ENCODE measurements at regions not wholly inside any gene's neighbourhood (a gene's known extent, or its start where the extent isn't known, plus 50 kb on each side); places are given as distances from the start of the nearest gene placed in this dataset.
A peak's percentile ranks its signal among the peaks of the same experiment; 100 is the strongest.
"Not testable (repeated sequence)": the region's sequence is repeated elsewhere in the genome, so short reads cannot be mapped to it uniquely, and the experiment has no call there.

GRCh38 chr3:40695848-40696247, 171.1 kb downstream of the ZNF621 start:
- Histone ChIP-seq H2AFZ (ENCODE audit: low read length) (no peak overlapping the region), H3K27me3 (ENCODE audit: insufficient read depth, low read length) (no peaks in the 10 kb centered on the region), H4K20me1 (ENCODE audit: control insufficient read depth, insufficient read depth, insufficient read length) (no peaks in the 10 kb centered on the region), H4K8ac (replicated peaks; ENCODE audit: insufficient read length, low read depth, low read length) (no peak overlapping the region), H3K79me2 (ENCODE audit: insufficient read depth, low read length) (no peaks in the 10 kb centered on the region), H2BK15ac (ENCODE audit: low read depth, low read length) (no peak overlapping the region), H3K56ac (ENCODE audit: insufficient read length, low read depth, low read length) (no peak overlapping the region), H2BK12ac (ENCODE audit: insufficient read length, low read depth, low read length) (no peak overlapping the region), H3K79me1 (ENCODE audit: insufficient read depth, low read depth, low read length, poor library complexity, severe bottlenecking) (no peaks in the 10 kb centered on the region), H3K9me3 (ENCODE audit: control insufficient read depth, low read depth, low read length) (no peaks in the 10 kb centered on the region), H2BK5ac (ENCODE audit: insufficient read length, low read length) (no peak overlapping the region), H4K5ac (ENCODE audit: insufficient read length, low read depth, low read length) (no peak overlapping the region), H3K23ac (ENCODE audit: insufficient read length, low read depth, low read length) (no peak overlapping the region), H3K4me2 (ENCODE audit: insufficient read depth, insufficient read length, low read length) (no peak overlapping the region), H3K18ac (ENCODE audit: insufficient read length, low read depth, low read length) (no peak overlapping the region), H2AK5ac (ENCODE audit: insufficient read length, low read length) (no peak overlapping the region), H3K23me2 (ENCODE audit: insufficient read length, low read depth, low read length, poor library complexity, severe bottlenecking) (no peaks in the 10 kb centered on the region), H3K4me1 (ENCODE audit: insufficient read depth, low read length) (no peaks in the 10 kb centered on the region), H3K9ac (ENCODE audit: extremely low read depth, insufficient read length, low read length) (no peak overlapping the region), H2BK120ac (ENCODE audit: low read depth, low read length, poor library complexity, severe bottlenecking) (no peak overlapping the region), H4K91ac (ENCODE audit: insufficient read length, low read depth, low read length) (no peak overlapping the region), H3K27ac (ENCODE audit: insufficient read length, low read depth, low read length) (no peak overlapping the region), H2BK20ac (ENCODE audit: low read depth, low read length, poor library complexity, severe bottlenecking) (no peak overlapping the region), H3T11ph (ENCODE audit: low read length) (no peak overlapping the region), H3K14ac (ENCODE audit: insufficient read depth, low read length) (no peak overlapping the region), H3K4ac (ENCODE audit: low read depth, low read length) (no peak overlapping the region)
- Mint-ChIP-seq H3K9me3 (peaks cover 8% of the 10 kb centered on the region in 2 experiments; a peak in 4 of 5 replicates), H3K36me3 (ENCODE audit: insufficient read depth in 1 of 3, low read depth in 3 of 3) (peaks cover 5 to 10% (median 6%) of the 10 kb centered on the region in 3 experiments; a peak in 6 of 7 replicates), H3K4me1 (no peaks in the 10 kb centered on the region), H3K27ac (0 out of 7 replicates have a peak overlapping the region, but pooled peaks of 1 of the 3 experiments have one; percentile 8), H3K4me3 (no peak overlapping the region), H3K27me3 (ENCODE audit: low read depth) (no peaks in the 10 kb centered on the region; the same call in 1 of the 2 replicates)
- no peak for DNase-seq
- TF ChIP-seq, protein P1, sequence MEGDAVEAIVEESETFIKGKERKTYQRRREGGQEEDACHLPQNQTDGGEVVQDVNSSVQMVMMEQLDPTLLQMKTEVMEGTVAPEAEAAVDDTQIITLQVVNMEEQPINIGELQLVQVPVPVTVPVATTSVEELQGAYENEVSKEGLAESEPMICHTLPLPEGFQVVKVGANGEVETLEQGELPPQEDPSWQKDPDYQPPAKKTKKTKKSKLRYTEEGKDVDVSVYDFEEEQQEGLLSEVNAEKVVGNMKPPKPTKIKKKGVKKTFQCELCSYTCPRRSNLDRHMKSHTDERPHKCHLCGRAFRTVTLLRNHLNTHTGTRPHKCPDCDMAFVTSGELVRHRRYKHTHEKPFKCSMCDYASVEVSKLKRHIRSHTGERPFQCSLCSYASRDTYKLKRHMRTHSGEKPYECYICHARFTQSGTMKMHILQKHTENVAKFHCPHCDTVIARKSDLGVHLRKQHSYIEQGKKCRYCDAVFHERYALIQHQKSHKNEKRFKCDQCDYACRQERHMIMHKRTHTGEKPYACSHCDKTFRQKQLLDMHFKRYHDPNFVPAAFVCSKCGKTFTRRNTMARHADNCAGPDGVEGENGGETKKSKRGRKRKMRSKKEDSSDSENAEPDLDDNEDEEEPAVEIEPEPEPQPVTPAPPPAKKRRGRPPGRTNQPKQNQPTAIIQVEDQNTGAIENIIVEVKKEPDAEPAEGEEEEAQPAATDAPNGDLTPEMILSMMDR (conservative IDR thresholded peaks at IDR 0.05), result no peak
- WGBS (ENCODE audit: extremely low coverage, insufficient read length, low lambda C conversion rate), result no CpG with 5 or more reads among the region's 2 CpGs

- H2BK12ac ChIP-seq (ENCODE audit: insufficient read length, low read depth, low read length); H3K4me1 Mint-ChIP-seq; H2AK5ac ChIP-seq (ENCODE audit: insufficient read length, low read length); H3K18ac ChIP-seq (ENCODE audit: insufficient read length, low read depth, low read length); H4K5ac ChIP-seq (ENCODE audit: insufficient read length, low read depth, low read length); H3K27ac Mint-ChIP-seq; H4K20me1 ChIP-seq (ENCODE audit: control insufficient read depth, insufficient read depth, insufficient read length); H3K4me3 Mint-ChIP-seq; H3K79me2 ChIP-seq (ENCODE audit: insufficient read depth, low read length); H3K27ac ChIP-seq (ENCODE audit: insufficient read length, low read depth, low read length); H3T11ph ChIP-seq (ENCODE audit: low read length); H2BK120ac ChIP-seq (ENCODE audit: low read depth, low read length, poor library complexity, severe bottlenecking); H3K23me2 ChIP-seq (ENCODE audit: insufficient read length, low read depth, low read length, poor library complexity, severe bottlenecking); H3K79me1 ChIP-seq (ENCODE audit: insufficient read depth, low read depth, low read length, poor library complexity, severe bottlenecking); H3K9me3 ChIP-seq (ENCODE audit: control insufficient read depth, low read depth, low read length); H2BK5ac ChIP-seq (ENCODE audit: insufficient read length, low read length); H3K27me3 ChIP-seq (ENCODE audit: insufficient read depth, low read length); H3K56ac ChIP-seq (ENCODE audit: insufficient read length, low read depth, low read length); H3K4me1 ChIP-seq (ENCODE audit: insufficient read depth, low read length); H2AFZ ChIP-seq (ENCODE audit: low read length); H3K9ac ChIP-seq (ENCODE audit: extremely low read depth, insufficient read length, low read length); DNase-seq; H3K23ac ChIP-seq (ENCODE audit: insufficient read length, low read depth, low read length); H3K14ac ChIP-seq (ENCODE audit: insufficient read depth, low read length); H3K4ac ChIP-seq (ENCODE audit: low read depth, low read length); H2BK15ac ChIP-seq (ENCODE audit: low read depth, low read length); H4K91ac ChIP-seq (ENCODE audit: insufficient read length, low read depth, low read length); H3K4me2 ChIP-seq (ENCODE audit: insufficient read depth, insufficient read length, low read length); H4K8ac ChIP-seq (replicated peaks; ENCODE audit: insufficient read length, low read depth, low read length); H2BK20ac ChIP-seq (ENCODE audit: low read depth, low read length, poor library complexity, severe bottlenecking); H3K27me3 Mint-ChIP-seq (ENCODE audit: low read depth): not testable (repeated sequence)
- Mint-ChIP-seq H3K9me3 (peaks cover 15 to 23% of the 10 kb centered on the region in 2 experiments; a peak in 4 of 5 replicates), H3K36me3 (ENCODE audit: insufficient read depth in 1 of 3, low read depth in 3 of 3) (peaks cover 5 to 10% (median 10%) of the 10 kb centered on the region in 3 experiments)
Measured at GRCh38 chr3:40698611-40699010, 173.9 kb downstream of the ZNF621 start.

Measured in H9 (cell line).